Endothelial cell of umbilical vein (primary cell): ENCODE measurements at regions not wholly inside any gene's neighbourhood (a gene's known extent, or its start where the extent isn't known, plus 50 kb on each side); places are given as distances from the start of the nearest gene placed in this dataset.

ENCODE experiments used
- BruUV-seq: library from RNA; stranded (reverse); fragments of 400-500 nt; replicated peaks from 2 replicates; lab custom pipeline; 2021; lab: Mats Ljungman, UMichigan
- CTCF ChIA-PET: fragments of 300-600, 350-600 bp; sonication (Branson Sonifier 250); formaldehyde crosslinking; loops from one replicate; lab custom pipeline; 2021; ENCODE audit warnings: antibody characterized with exemption, inconsistent platforms; lab: Charles Lee
- POLR2A ChIA-PET: fragments of 300-600, 350-600 bp; sonication (Branson Sonifier 250); formaldehyde crosslinking; loops from one replicate; lab custom pipeline; 2021; ENCODE audit warnings: antibody characterized with exemption, inconsistent platforms; lab: Charles Lee
- DNase-seq: peaks from one replicate; pipeline ENCODE4 v3.0.0-alpha.2; 2011; ENCODE audit warnings: low read depth, low spot score
- FAIRE-seq: peaks from 2 replicates; lab custom pipeline; 2011; peaks lifted over from hg19 to GRCh38; lab: Jason Lieb, UNC
- H2AFZ ChIP-seq: 2 replicates; pipeline ENCODE4 v1.6.0; 2012; ENCODE audit warnings: low read depth, low read length, control low read depth, inconsistent platforms
- H3K27ac ChIP-seq: 2 replicates; pipeline ENCODE4 v1.5.1; 2011; ENCODE audit warnings: low read depth, mild to moderate bottlenecking, control low read depth, low read length, moderate library complexity; ENCODE audit not compliant: insufficient read depth
- H3K27me3 ChIP-seq, 2 experiments: 2 replicates each; pipeline versions ENCODE4 v1.6.0 to v1.6.1; 2011; ENCODE audit warnings: low read length in 2 of 2, mixed read lengths in 1 of 2; ENCODE audit not compliant: control insufficient read depth in 2 of 2, insufficient read depth in 2 of 2
- H3K36me3 ChIP-seq, 2 experiments: 2 replicates in 1 of 2; 3 replicates in 1 of 2; pipeline ENCODE4 v1.5.1; 2011; ENCODE audit warnings: low read length in 2 of 2, mild to moderate bottlenecking in 1 of 2, moderate library complexity in 1 of 2; ENCODE audit not compliant: control insufficient read depth in 2 of 2, insufficient read depth in 2 of 2; ENCODE audit errors: extremely low read depth in 1 of 2
- H3K4me1 ChIP-seq: 3 replicates; pipeline ENCODE4 v1.5.1; 2011; ENCODE audit warnings: mild to moderate bottlenecking, low read length; ENCODE audit not compliant: control insufficient read depth, insufficient read depth; ENCODE audit errors: extremely low read depth
- H3K4me2 ChIP-seq: 2 replicates; pipeline ENCODE4 v1.6.1; 2011; ENCODE audit warnings: low read length, control low read depth, mixed read lengths; ENCODE audit not compliant: insufficient read depth
- H3K4me3 ChIP-seq, 3 experiments: fragments of 200-600 bp in 1 of 3; sonication (generic), shearing (Covaris generic) in 1 of 3; replicated peaks in 1 of 3; 2 replicates each; pipeline ENCODE4 v1.5.1; 2011 to 2016; ENCODE audit warnings: control low read depth in 3 of 3, low read length in 3 of 3, mild to moderate bottlenecking in 2 of 3, inconsistent platforms in 1 of 3, low read depth in 1 of 3, moderate library complexity in 1 of 3; ENCODE audit not compliant: insufficient read depth in 1 of 3
- H3K79me2 ChIP-seq: 2 replicates; pipeline ENCODE4 v1.6.0; 2012; ENCODE audit warnings: low read length, inconsistent platforms; ENCODE audit not compliant: control insufficient read depth, insufficient read depth
- H3K9ac ChIP-seq: replicated peaks from 2 replicates; pipeline ENCODE3; 2011; ENCODE audit warnings: low read length, control low read depth; ENCODE audit not compliant: insufficient read depth; ENCODE audit errors: extremely low read depth
- H3K9me1 ChIP-seq: replicated peaks from 3 replicates; pipeline ENCODE4 v1.6.0; 2011; ENCODE audit warnings: mild to moderate bottlenecking, low read length; ENCODE audit not compliant: control insufficient read depth, insufficient read depth; ENCODE audit errors: extremely low read depth
- H3K9me3 ChIP-seq: replicated peaks from 2 replicates; pipeline ENCODE4 v1.5.1; 2012; ENCODE audit warnings: low read length, inconsistent platforms; ENCODE audit not compliant: control insufficient read depth, insufficient read depth
- H4K20me1 ChIP-seq: replicated peaks from 2 replicates; pipeline ENCODE3; 2011; ENCODE audit warnings: mild to moderate bottlenecking, low read length; ENCODE audit not compliant: control insufficient read depth, insufficient read depth; ENCODE audit errors: extremely low read depth
- EZH2 ChIP-seq: IDR thresholded peaks from 2 replicates; pipeline ENCODE4 v1.6.1; 2012; ENCODE audit warnings: borderline replicate concordance, low read depth, mild to moderate bottlenecking, moderate library complexity, low read length, inconsistent platforms; ENCODE audit not compliant: severe bottlenecking
- FOS ChIP-seq: IDR thresholded peaks from 2 replicates; pipeline ENCODE4 v1.6.1; 2011; ENCODE audit warnings: mild to moderate bottlenecking, low read length, moderate library complexity, borderline replicate concordance; ENCODE audit not compliant: insufficient read depth
- GATA2 ChIP-seq: IDR thresholded peaks from 2 replicates; pipeline ENCODE4 v1.7.0; 2011; ENCODE audit warnings: low read depth, mild to moderate bottlenecking, moderate library complexity, mixed read lengths, low read length; ENCODE audit not compliant: insufficient read length, insufficient read depth
- JUN ChIP-seq: IDR thresholded peaks from 2 replicates; pipeline ENCODE4 v1.6.1; 2011; ENCODE audit warnings: borderline replicate concordance, low read depth; ENCODE audit not compliant: insufficient read length, insufficient read depth
- MYC ChIP-seq: IDR thresholded peaks from one replicate; pipeline ENCODE4 v1.6.1; 2011; ENCODE audit warnings: mild to moderate bottlenecking, low read depth, low read length
- POLR2A ChIP-seq: IDR thresholded peaks from 2 replicates; pipeline ENCODE4 v1.6.1; 2012; ENCODE audit warnings: low read depth, mild to moderate bottlenecking, control low read depth, low read length
- POLR2AphosphoS5 ChIP-seq: IDR thresholded peaks from 2 replicates; pipeline ENCODE4 v1.6.1; 2012; ENCODE audit warnings: low read depth, mild to moderate bottlenecking, control low read depth, low read length, moderate library complexity; ENCODE audit not compliant: insufficient read depth
- dilution Hi-C: fragments of 300-500 bp; cut with MboI; formaldehyde crosslinking; loops from one replicate; pipeline ENCODE4 v1.15.0; 2019; ENCODE audit warnings: low sequenced_read_pairs; ENCODE audit not compliant: extremely low pct_ligation_motif_present
- intact Hi-C: fragments of 100-400 bp; cut with micrococcal nuclease; formaldehyde crosslinking; loops from one replicate; pipeline ENCODE4 v1.10.0; 2022
- TF ChIP-seq, protein P1 (sequence below), 2 donors: IDR thresholded peaks; 1 replicate in 1 of 2; 2 replicates in 1 of 2; pipeline ENCODE4 v1.5.1; 2011; ENCODE audit warnings: low read length in 2 of 2, mild to moderate bottlenecking in 2 of 2, moderate library complexity in 2 of 2, control low read depth in 1 of 2, inconsistent platforms in 1 of 2, low read depth in 1 of 2; ENCODE audit not compliant: insufficient read depth in 1 of 2; ENCODE audit errors: extremely low read depth in 1 of 2
- TF ChIP-seq, protein P2 (sequence below): IDR thresholded peaks from 2 replicates; pipeline ENCODE4 v1.6.1; 2011; ENCODE audit not compliant: insufficient read depth, insufficient read length

DNA sequence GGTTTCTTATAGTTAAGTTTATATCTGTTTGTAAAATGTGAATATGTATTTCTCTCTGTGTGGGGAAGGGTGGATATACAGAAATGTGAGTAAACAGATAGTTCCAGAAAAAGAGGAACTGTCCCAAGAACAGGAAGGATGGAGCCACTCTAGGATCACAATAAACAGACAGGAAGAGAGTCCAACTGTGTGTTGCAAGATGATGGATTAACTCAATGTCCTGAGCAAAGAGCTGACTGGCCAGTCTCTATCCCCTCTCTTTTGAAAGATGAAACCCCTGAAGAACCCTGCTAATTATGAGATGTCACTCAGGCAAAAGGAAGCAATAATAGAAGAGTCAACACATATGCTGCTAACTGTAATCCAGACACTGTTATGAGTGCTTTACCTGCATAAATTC is 202.7 kb downstream of the SEMA6A start:
- dilution Hi-C loops = no loop called here
- H4K20me1 ChIP-seq = no peaks in the 10 kb centered on the region
- intact Hi-C loops = loop anchor here (1.0 kb wide), 1 partner anchor 10 kb away; no protein-coding TSS in a partner anchor
- ChIA-PET POLR2A (no interaction called here), CTCF (interaction anchor here (0.5 to 4.2 kb wide), 5 partner anchors 11 to 94 kb away, joined by 3 to 18 read pairs (median 10); no protein-coding TSS in a partner anchor)
- no peaks in the 10 kb centered on the region for H3K27me3 ChIP-seq
- H3K4me1 ChIP-seq = peaks cover 28% of the 10 kb centered on the region
- no peak overlapping the region for H3K4me3 ChIP-seq
- BruUV-seq = no TSS peak
- no peak for TF ChIP-seq GATA2
- TF ChIP-seq, protein P1, sequence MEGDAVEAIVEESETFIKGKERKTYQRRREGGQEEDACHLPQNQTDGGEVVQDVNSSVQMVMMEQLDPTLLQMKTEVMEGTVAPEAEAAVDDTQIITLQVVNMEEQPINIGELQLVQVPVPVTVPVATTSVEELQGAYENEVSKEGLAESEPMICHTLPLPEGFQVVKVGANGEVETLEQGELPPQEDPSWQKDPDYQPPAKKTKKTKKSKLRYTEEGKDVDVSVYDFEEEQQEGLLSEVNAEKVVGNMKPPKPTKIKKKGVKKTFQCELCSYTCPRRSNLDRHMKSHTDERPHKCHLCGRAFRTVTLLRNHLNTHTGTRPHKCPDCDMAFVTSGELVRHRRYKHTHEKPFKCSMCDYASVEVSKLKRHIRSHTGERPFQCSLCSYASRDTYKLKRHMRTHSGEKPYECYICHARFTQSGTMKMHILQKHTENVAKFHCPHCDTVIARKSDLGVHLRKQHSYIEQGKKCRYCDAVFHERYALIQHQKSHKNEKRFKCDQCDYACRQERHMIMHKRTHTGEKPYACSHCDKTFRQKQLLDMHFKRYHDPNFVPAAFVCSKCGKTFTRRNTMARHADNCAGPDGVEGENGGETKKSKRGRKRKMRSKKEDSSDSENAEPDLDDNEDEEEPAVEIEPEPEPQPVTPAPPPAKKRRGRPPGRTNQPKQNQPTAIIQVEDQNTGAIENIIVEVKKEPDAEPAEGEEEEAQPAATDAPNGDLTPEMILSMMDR (IDR thresholded peaks at IDR 0.05; ENCODE audit: extremely low read depth in 1 of 2, insufficient read depth in 1 of 2, low read depth in 1 of 2, low read length in 2 of 2) = no peak
- no peak for TF ChIP-seq FOS
- TF ChIP-seq MYC = no peak
- TF ChIP-seq JUN = no peak
- no peak for TF ChIP-seq POLR2A
- TF ChIP-seq EZH2 = no peak
- TF ChIP-seq POLR2AphosphoS5 = no peak
- TF ChIP-seq, protein P2, sequence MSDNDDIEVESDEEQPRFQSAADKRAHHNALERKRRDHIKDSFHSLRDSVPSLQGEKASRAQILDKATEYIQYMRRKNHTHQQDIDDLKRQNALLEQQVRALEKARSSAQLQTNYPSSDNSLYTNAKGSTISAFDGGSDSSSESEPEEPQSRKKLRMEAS = no peak
- H3K9me3 ChIP-seq = no peaks in the 10 kb centered on the region
- H3K9ac ChIP-seq = no peak overlapping the region
- DNase-seq (no peak), FAIRE-seq (peak; percentile 64)
- H3K27ac ChIP-seq = no peak overlapping the region
- H3K9me1 ChIP-seq = no peaks in the 10 kb centered on the region
- no peaks in the 10 kb centered on the region for H3K36me3 ChIP-seq
- H2AFZ ChIP-seq = no peak overlapping the region
- H3K79me2 ChIP-seq = no peaks in the 10 kb centered on the region
- no peak overlapping the region for H3K4me2 ChIP-seq
